Mucosa of gallbladder (tissue), 1 donor: ENCODE measurements at regions not wholly inside any gene's neighbourhood (a gene's known extent, or its start where the extent isn't known, plus 50 kb on each side); places are given as distances from the start of the nearest gene placed in this dataset.

Experiments
- DNase-seq: peaks from one replicate; pipeline ENCODE4 v3.0.0-alpha.2; 2020; ENCODE audit warnings: low spot score
- donor health status: DM: no; HTN: no; CAD: no.

- DNase-seq = no peak
Measured at GRCh38 chr2:72031346-72032110, 116.1 kb downstream of the CYP26B1 start.

DNA sequence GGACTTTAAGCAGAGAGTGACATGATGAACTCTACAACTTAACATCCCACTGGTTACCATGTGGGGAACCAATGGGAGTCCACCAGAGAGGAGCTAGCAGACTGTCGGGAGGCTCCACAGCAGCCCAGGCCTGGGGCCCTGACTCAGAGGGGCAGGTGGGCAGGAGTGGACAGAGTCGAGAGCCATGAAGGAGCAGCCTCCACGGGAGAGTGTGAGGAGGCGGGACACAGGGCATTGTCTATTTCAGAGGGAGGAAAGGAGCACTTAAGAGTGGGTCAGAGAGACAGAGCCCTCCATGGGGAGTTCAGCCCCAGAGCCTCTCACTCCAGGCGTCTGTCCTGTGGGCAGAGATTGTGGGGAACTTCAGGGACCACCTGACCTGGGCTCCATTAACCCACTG is 118.7 kb downstream of the CYP26B1 start:
- peak; percentile 6 for DNase-seq

- DNase-seq = peak; percentile 5
Measured at GRCh38 chr2:72028351-72028995, 119.2 kb downstream of the CYP26B1 start.

DNA sequence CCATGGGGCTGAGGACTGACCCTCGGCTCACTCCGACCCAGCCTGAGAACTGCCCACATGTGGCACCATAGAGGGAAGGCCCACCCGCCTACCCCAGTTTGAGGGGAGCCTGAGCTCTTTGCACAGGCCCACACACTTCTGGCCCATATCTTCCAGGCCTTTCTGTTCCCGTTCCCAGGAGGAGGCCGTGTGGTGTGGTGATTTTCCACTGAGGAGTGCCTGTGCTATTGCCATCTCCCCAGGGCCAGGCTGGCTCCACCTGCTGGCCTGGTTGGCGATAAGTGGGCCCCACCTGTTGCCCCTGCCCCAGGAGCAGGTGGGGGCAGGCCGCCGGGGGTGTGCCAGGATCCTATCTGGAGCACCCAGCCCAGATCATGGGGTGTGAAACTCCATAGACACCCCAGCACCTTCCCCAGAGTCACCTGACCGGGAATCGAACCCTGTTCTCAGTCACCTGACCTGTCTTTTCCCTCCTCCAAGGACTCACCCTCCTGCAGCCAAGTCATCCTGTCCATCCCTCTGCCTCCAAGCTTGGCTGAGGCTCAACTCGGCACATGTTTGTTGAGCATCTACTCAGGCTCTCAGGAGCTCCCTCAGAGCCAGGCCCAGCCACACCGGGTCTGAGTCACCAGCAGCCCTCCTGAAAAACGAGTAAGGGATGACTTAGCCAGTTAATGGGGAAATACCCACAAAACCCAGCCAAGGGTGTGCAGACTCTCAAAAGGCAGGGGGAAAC is 120.1 kb downstream of the CYP26B1 start:
- peak; percentile 8 for DNase-seq

GRCh38 chr2:72026819-72027425 is 120.7 kb downstream of the CYP26B1 start:
- no peak for DNase-seq

DNA sequence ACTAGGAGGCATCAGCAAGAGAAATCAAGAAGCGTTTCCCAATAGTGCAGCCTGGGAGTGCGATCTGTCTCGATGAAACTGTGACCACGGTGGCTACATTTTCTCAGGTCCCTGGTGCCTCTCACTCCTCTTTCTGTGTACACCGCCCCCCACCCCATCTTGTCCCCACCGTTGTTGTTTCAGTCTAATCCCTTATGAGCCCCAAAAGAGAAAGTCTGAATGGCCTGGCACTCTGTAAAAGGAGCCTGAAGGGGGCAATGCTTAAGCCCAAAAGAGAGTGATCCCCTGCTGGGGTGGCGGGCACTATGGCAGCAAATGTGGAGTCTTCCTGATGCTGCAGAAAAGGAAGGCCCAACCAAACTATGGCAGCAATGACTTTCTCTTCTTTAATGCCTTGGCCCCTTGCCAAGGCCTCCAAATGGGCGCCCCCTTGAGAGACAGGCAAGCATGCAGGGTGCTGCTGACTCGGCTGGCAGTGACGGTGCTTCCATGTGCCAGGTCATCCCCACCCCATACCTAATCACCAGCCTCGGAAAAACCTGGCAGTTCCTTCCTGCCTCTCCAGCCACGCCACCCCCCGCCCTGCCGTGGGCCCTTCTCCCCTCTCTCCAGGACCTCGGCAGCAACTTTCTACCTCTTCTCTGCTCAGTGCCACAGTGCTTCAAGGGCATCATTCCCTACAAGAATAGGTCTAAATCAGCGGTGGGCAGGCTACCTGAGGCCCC is 123.0 kb downstream of the CYP26B1 start:
- peak; percentile 8 for DNase-seq

GRCh38 chr2:72023678-72024390 is 123.8 kb downstream of the CYP26B1 start:
- peak; percentile 3 for DNase-seq

DNA sequence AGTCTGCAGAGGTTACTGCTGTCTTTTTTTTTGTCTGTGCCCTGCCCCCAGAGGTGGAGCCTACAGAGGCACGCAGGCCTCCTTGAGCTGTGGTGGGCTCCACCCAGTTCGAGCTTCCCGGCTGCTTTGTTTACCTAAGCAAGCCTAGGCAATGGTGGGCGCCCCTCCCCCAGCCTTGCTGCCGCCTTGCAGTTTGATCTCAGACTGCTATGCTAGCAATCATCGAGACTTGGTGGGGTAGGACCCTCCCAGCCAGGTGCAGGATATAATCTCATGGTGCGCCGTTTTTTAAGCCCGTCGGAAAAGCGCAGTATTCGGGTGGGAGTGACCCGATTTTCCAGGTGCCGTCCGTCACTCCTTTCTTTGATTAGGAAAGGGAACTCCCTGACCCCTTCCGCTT is 126.3 kb downstream of the CYP26B1 start:
- DNase-seq = peak; percentile 5

- DNase-seq = no peak
Measured at GRCh38 chr2:72015266-72015665, 132.4 kb downstream of the CYP26B1 start.

GRCh38 chr2:72014831-72015230 is 132.8 kb downstream of the CYP26B1 start:
- no peak for DNase-seq

GRCh38 chr2:72013726-72014125 is 133.9 kb downstream of the CYP26B1 start:
- DNase-seq = peak; percentile 9

- peak; percentile 3 for DNase-seq
Measured at GRCh38 chr2:72012886-72013574, 134.6 kb downstream of the CYP26B1 start.

DNA sequence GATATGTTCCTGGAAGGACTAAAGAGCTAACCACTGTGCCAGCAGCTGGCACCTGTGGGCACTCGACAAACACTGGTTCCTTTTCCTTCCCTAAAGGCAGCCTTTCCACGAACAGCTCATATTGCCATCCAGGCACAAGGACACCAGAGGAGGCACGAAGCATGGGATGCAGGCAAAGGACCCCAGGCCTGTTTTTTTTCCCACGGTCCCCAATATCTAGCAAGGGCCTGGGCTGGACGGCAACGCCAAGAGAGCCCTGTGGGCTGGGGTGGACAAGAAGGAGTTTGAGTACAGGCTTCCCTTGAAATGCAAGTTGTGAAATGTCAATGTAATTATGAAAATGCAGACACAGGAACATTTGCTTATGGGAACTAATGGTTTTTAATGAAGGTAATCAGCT is 135.9 kb downstream of the CYP26B1 start:
- DNase-seq = no peak

GRCh38 chr2:72011370-72011689 is 136.3 kb downstream of the CYP26B1 start:
- DNase-seq = no peak

- DNase-seq = no peak
Measured at GRCh38 chr2:72010647-72011369, 136.9 kb downstream of the CYP26B1 start.

DNA sequence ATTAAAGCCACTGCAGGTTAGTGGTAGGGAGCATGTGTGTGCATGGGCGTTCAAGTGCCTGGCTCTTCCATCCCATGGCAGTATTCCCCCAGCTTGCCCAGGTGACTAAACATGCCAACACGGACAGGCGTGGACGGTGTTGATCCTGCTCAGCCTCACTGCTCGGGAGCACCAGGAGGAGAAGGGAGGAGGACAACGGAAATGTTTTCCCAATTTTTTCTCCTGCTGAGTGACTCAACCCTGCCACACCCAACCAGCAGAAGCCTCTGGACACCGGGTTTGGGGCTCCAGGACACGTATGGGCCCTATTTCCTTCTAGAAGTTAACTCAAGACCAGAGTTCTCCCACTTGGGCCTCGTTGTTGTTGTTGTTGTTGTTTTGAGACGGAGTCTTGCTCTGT is 139.1 kb downstream of the CYP26B1 start:
- no peak for DNase-seq

GRCh38 chr2:72007402-72007801 is 140.3 kb downstream of the CYP26B1 start:
- DNase-seq = no peak

- DNase-seq = no peak
Measured at GRCh38 chr2:72006188-72006736, 141.4 kb downstream of the CYP26B1 start.

DNA sequence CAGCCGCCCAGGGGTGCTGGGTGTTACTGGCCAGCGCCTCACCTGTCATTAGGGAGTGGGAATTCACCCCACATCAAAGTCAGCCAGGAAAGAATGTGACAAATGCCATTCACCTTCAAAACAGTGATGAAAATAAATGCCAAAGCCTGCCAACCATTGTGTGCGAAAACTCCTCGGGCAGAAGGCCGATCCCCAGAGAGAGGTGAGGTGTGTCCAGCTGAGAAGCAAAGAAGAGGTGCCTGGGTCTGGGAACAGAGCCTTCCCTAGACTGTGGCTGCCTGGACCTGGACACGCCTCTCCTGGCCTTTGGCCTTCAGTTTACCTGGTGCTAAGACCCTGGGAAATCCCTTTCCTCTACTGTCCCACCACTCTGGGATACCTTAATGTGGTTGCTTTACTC is 142.7 kb downstream of the CYP26B1 start:
- DNase-seq = no peak
